Activated naive CD4-positive, alpha-beta T cell (primary cell): ENCODE measurements at regions not wholly inside any gene's neighbourhood (a gene's known extent, or its start where the extent isn't known, plus 50 kb on each side); places are given as distances from the start of the nearest gene placed in this dataset.

ENCODE experiments used
- DNase-seq, 4 experiments: peaks; one replicate each; lab custom pipeline; 2025; lab: John Stamatoyannopoulos, UW

GRCh38 chr4:71691416-71692073 is 92.3 kb downstream of the GC start:
- no peak for DNase-seq

DNA sequence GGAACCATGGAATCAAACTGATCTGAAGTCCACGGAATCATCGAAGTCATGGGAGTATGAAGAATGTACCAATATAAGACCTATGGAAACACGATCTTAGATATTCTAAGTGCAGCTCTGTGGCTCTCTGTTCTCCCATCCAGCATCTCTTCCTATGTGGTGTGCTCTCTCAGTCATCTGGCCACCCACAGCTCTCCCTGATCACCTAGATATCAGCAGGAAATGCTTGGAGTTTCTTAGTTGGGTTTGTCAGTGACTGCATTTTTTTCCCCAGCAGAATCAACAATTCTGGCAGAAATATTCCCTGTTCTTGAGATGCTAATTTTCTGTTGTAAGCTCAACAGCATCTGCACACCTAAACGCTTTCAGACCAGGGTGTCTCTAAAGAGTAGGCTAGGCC is 94.1 kb downstream of the GC start:
- DNase-seq, result no peak

GRCh38 chr4:71687056-71687455 is 96.8 kb downstream of the GC start:
- no peak for DNase-seq

DNA sequence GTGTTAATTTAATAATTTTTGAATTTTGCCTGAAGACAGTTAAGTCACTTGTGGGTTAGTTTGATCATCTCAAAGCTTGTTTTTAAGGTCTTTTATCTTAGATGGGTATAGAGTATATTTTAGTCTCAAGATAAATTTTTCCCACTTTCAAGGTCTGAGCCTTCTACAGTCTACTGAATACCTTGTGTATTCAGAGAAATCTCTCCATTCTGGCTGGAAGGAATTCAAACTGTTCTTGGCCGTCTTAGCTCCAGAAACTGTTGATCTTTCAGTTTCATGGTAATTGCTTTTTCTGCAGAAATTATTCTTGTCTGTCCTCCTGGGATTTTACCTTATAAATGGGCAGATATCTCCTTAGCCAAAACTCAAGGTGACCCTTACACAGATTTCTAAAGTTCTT is 97.9 kb downstream of the GC start:
- no peak for DNase-seq

GRCh38 chr4:71683309-71683708 is 100.6 kb downstream of the GC start:
- DNase-seq, result no peak

DNA sequence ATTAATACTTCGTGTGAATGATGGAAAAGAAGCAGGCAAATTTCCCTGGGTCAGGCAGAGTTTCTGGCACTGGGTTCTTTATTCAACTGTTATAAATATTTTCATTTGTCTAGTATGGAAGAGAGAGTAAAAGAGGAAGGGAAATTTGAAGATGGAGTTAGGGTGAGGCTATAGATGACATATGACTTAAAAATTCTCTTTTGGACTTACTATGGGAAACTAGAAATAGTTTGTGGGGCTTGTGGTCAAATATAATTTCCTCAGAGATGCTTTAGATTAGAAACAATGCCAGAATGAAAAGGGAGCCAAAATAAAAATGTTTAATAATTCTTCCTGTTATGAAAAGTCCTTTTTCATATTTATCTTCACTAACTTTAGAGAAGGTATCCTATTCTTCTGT is 103.2 kb downstream of the GC start:
- no peak for DNase-seq

DNA sequence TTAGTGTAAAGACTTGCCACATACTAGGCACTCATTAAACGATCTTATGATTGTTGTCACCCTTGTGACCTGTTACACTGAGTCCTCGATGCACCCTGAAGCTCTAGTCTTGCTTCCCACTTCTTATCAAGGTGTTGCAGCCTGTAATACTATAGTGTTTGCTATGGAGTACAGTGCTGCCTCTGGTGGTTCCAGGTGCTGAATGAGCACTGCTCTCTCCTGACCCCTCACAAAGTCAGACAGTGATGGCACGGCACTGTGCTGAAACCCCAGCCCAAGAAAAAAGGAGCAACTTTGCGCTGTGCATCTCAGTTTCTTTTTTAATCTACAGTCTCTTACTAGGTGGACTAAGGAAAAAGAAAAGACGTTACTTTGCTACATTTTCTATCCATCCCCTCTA is 106.3 kb downstream of the GC start:
- DNase-seq, result no peak

- no peak for DNase-seq
Measured at GRCh38 chr4:71669291-71669690, 114.6 kb downstream of the GC start.

- DNase-seq, result no peak
Measured at GRCh38 chr4:71665358-71665757, 118.5 kb downstream of the GC start.

DNA sequence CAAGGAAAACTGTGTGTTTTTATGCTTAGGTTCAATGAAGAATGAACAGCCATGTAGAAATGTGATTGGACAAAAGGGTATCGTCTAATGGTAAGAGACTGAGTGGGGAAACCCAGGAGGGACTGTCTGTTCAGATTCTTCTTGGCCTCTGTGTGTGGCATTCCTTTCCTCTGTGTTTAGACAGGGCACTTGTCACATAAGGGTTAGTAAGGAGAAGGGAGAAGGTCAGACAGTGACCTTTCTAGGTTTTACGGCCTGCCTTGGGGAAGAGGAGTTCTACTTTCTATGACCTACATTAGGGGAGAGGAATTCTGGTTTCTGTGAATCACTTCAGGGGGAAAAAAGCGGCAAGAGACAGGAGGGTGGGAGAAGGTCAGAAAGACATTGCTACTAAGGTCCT is 119.5 kb downstream of the GC start:
- DNase-seq, result peak in 1 of 4 experiments; percentile 0

GRCh38 chr4:71663780-71664179 is 120.1 kb downstream of the GC start:
- DNase-seq, result no peak

DNA sequence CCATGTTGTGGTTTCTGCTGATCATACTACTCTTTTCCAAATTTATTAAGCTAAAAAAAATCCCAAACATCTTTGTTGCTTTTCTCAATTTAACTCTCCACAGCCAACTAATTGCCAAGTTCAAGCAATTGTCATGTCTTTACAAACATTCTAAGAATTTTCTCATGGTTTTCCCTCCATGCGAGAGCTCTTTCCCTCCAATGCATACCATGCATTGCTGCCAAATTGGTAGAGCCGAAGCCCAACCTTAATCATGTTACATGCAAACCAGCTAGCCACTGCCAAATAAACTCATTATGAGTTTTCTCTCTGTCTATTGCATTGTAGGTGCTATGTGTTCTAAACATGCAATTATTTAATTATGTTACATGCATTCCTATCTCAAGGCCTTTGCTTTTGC is 123.9 kb downstream of the GC start:
- DNase-seq, result no peak

- no peak for DNase-seq
Measured at GRCh38 chr4:71648923-71649322, 135.0 kb downstream of the GC start.

DNA sequence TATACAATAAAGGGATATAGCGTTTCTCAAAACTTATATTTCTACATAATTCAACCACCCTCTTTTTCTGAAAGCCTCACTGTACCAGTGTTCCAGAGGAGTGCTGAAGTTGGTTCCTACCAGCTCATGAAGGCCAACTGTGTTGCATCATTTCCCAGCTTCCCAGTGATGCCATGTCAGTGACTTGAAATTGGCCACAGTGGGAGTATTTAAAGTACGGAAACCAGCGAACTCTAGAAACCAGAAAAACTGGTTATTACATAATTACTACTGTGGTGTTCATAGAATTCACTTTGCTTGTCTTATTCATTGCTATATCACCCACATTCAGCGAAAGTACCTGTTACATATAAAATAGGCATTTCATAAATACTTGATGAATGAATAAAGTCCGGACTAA is 135.4 kb downstream of the GC start:
- DNase-seq, result no peak

GRCh38 chr4:71639380-71639779 is 144.5 kb downstream of the GC start:
- no peak for DNase-seq

- DNase-seq, result no peak
Measured at GRCh38 chr4:71635139-71635748, 148.6 kb downstream of the GC start.

DNA sequence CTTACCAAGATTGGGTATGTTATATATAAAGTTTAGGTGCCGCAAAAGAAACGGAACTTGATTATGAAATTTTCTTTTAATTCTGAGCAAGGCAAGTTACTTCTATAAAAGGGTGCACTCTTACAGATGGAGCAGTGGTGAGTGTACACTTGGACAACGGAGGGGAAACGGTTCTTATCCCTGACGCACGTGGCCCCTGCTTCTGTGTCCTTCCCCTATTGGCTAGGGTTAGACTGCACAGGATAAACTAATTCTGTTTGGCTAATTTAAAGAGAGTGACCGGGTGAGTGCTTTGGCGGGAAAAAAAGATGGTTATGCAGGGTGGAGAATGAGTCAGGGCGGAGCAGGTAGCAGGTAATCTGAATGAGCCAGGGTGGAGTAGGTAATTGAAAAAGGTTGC is 149.5 kb downstream of the GC start:
- DNase-seq, result no peak

DNA sequence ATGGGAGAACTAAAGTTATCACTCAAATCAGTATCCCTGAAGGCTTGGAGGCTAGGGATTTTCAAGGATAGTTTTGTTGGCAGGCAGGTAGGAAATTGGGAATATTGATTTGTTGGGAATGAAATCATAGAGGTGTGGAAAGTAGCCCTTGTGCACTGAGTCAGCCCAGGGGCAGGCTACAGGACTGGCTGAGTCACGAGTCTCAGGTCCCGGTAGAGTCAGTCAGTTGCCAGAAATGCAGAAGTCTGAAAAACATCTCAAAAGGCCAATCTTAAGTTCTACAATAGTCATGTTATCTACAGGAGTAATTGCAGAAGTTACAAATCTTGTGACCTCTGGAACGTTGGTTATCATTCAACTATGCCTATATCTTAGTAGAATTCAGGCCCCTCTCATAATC is 153.1 kb downstream of the GC start:
- DNase-seq, result no peak

- no peak for DNase-seq
Measured at GRCh38 chr4:71625005-71625404, 158.9 kb downstream of the GC start.
